Thoracic aorta (tissue), 2 donors: ENCODE measurements at regions not wholly inside any gene's neighbourhood (a gene's known extent, or its start where the extent isn't known, plus 50 kb on each side); places are given as distances from the start of the nearest gene placed in this dataset.
"Not testable (repeated sequence)": the region's sequence is repeated elsewhere in the genome, so short reads cannot be mapped to it uniquely, and the experiment has no call there.

Experiments
- ATAC-seq: fragments of 150-250 bp; one replicate; pipeline ENCODE4 v1.8.0; 2017; ENCODE audit warnings: low read depth; ENCODE audit not compliant: insufficient number of reproducible peaks, low FRiP score
- DNase-seq: peaks from one replicate; pipeline ENCODE4 v3.0.0-alpha.2; 2020; ENCODE audit warnings: low spot score
- H3K27ac ChIP-seq, 2 donors: fragments of 200-600 bp; sonication (generic); 1 replicate in 1 of 2; 2 replicates in 1 of 2; pipeline ENCODE4 v1.5.1; 2016; ENCODE audit warnings: mild to moderate bottlenecking in 2 of 2, moderate library complexity in 2 of 2
- H3K27me3 ChIP-seq: fragments of 200-600 bp; sonication (generic); replicated peaks from 2 replicates; pipeline ENCODE4 v1.6.0; 2016; ENCODE audit warnings: mild to moderate bottlenecking; ENCODE audit not compliant: insufficient read depth
- H3K36me3 ChIP-seq: fragments of 200-600 bp; sonication (generic); one replicate; pipeline ENCODE4 v1.5.1; 2016
- H3K4me1 ChIP-seq, 2 donors: fragments of 200-600 bp; sonication (generic); 1 replicate in 1 of 2; 2 replicates in 1 of 2; pipeline versions ENCODE4 v1.5.1 to v1.6.0; 2016; ENCODE audit warnings: low read depth in 2 of 2, mild to moderate bottlenecking in 1 of 2; ENCODE audit not compliant: control insufficient read depth in 1 of 2
- H3K4me3 ChIP-seq: fragments of 200-600 bp; sonication (generic); 2 replicates; pipeline ENCODE4 v1.5.1; 2016; ENCODE audit warnings: mild to moderate bottlenecking
- H3K9me3 ChIP-seq: fragments of 200-600 bp; sonication (generic); 2 replicates; pipeline ENCODE4 v1.5.1; 2016
- CTCF ChIP-seq: fragments of 200-600 bp; sonication (generic); IDR thresholded peaks from one replicate; pipeline ENCODE4 v1.5.1; 2019; ENCODE audit warnings: antibody characterized with exemption

- Histone ChIP-seq H3K27ac (no peak overlapping the region), H3K36me3 (no peaks in the 10 kb centered on the region), H3K4me1 (no peaks in the 10 kb centered on the region), H3K9me3 (no peaks in the 10 kb centered on the region), H3K4me3 (no peak overlapping the region), H3K27me3 (no peaks in the 10 kb centered on the region)
- no peak for TF ChIP-seq CTCF
- ATAC-seq (no peak), DNase-seq (no peak)
Observed at GRCh38 chr5:164233791-164234190, 728.4 kb downstream of the MAT2B start.

GRCh38 chr5:164234321-164234720 lies 728.9 kb downstream of the MAT2B start:
- TF ChIP-seq CTCF = no peak
- Histone ChIP-seq H3K4me3 (no peak overlapping the region), H3K27ac (no peak overlapping the region), H3K9me3 (no peaks in the 10 kb centered on the region), H3K36me3 (no peaks in the 10 kb centered on the region), H3K27me3 (no peaks in the 10 kb centered on the region), H3K4me1 (no peaks in the 10 kb centered on the region)
- DNase-seq (no peak), ATAC-seq (no peak)

- no peak for ATAC-seq
- TF ChIP-seq CTCF = no peak
Observed at GRCh38 chr5:164235300-164235891, 730.0 kb downstream of the MAT2B start.

GRCh38 chr5:164237486-164237885 lies 732.1 kb downstream of the MAT2B start:
- no peak for TF ChIP-seq CTCF
- Histone ChIP-seq H3K4me3 (no peak overlapping the region), H3K36me3 (no peaks in the 10 kb centered on the region), H3K4me1 (no peaks in the 10 kb centered on the region), H3K27ac (no peak overlapping the region), H3K9me3 (no peaks in the 10 kb centered on the region), H3K27me3 (no peaks in the 10 kb centered on the region)
- no peak for ATAC-seq
- DNase-seq = no peak

More at GRCh38 chr5:164235300-164235891, 730.0 kb downstream of the MAT2B start:
- H3K36me3 ChIP-seq = no peaks in the 10 kb centered on the region
- no peak overlapping the region for H3K27ac ChIP-seq
- H3K4me1 ChIP-seq = no peaks in the 10 kb centered on the region
- no peak overlapping the region for H3K4me3 ChIP-seq
- no peaks in the 10 kb centered on the region for H3K9me3 ChIP-seq
- no peak for DNase-seq
- H3K27me3 ChIP-seq = no peaks in the 10 kb centered on the region

- DNase-seq, H3K36me3 ChIP-seq, H3K9me3 ChIP-seq, H3K27ac ChIP-seq, H3K4me1 ChIP-seq, H3K4me3 ChIP-seq, H3K27me3 ChIP-seq, ATAC-seq: not testable (repeated sequence)
Observed at GRCh38 chr5:164251781-164252180, 746.4 kb downstream of the MAT2B start.

- no peaks in the 10 kb centered on the region for H3K4me1 ChIP-seq
- no peak overlapping the region for H3K27ac ChIP-seq
- TF ChIP-seq CTCF = no peak
- ATAC-seq (no peak), DNase-seq (no peak)
- H3K9me3 ChIP-seq = no peaks in the 10 kb centered on the region
- H3K27me3 ChIP-seq = no peaks in the 10 kb centered on the region
- H3K36me3 ChIP-seq = no peaks in the 10 kb centered on the region
- no peak overlapping the region for H3K4me3 ChIP-seq
Observed at GRCh38 chr5:164253764-164254163, 748.3 kb downstream of the MAT2B start.
